Astrocyte (in vitro differentiated cells and primary cell): ENCODE measurements at regions not wholly inside any gene's neighbourhood (a gene's known extent, or its start where the extent isn't known, plus 50 kb on each side); places are given as distances from the start of the nearest gene placed in this dataset.

ENCODE experiments used
- EZH2 ChIP-seq: IDR thresholded peaks from 2 replicates; pipeline ENCODE4 v1.6.1; 2012; ENCODE audit warnings: mild to moderate bottlenecking, low read length, inconsistent platforms; ENCODE audit not compliant: insufficient read depth
- TF ChIP-seq, protein P1 (sequence below): IDR thresholded peaks from 2 replicates; pipeline ENCODE4 v1.5.1; 2011; ENCODE audit warnings: low read depth, mild to moderate bottlenecking, inconsistent platforms, low read length, moderate library complexity; ENCODE audit not compliant: insufficient read depth

DNA sequence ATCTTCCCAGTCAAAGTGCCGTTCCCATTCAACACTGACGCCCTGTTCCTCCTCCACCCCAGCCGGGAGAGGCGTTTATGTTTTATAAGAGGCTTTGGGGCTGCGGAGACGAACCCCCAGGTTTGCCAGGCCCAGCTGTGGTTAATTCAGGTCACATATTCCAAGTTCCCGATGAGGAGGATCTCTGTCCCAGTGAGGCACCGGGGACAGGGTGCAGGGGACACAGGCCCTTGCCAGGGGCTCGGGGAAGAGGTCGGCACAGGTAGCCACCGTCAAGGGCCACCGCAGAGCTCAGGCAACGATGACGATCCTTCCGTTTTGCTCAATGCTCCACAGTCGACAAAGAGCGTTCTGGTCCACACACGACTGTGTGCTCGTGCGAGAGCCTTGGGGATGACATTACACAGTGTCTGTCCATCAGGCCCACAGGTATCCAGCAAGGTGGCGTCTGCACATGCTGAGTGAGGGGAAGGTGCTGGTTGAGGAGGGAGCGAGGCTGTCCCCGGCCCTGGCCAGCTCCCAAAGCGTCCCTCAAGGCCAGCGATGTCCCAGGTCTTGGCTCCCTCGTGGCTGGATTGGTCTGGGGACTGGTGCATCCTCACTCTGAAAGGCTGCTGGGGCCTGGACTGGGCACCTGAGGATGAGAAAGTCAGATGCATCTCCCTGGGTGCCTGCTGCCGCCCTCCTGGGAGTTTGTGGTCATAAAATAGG lies 189.2 kb upstream of the C14orf180 start:
- TF ChIP-seq, protein P1, sequence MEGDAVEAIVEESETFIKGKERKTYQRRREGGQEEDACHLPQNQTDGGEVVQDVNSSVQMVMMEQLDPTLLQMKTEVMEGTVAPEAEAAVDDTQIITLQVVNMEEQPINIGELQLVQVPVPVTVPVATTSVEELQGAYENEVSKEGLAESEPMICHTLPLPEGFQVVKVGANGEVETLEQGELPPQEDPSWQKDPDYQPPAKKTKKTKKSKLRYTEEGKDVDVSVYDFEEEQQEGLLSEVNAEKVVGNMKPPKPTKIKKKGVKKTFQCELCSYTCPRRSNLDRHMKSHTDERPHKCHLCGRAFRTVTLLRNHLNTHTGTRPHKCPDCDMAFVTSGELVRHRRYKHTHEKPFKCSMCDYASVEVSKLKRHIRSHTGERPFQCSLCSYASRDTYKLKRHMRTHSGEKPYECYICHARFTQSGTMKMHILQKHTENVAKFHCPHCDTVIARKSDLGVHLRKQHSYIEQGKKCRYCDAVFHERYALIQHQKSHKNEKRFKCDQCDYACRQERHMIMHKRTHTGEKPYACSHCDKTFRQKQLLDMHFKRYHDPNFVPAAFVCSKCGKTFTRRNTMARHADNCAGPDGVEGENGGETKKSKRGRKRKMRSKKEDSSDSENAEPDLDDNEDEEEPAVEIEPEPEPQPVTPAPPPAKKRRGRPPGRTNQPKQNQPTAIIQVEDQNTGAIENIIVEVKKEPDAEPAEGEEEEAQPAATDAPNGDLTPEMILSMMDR = no peak
- TF ChIP-seq EZH2 = no peak
